ENCODE measurements at regions not wholly inside any gene's neighbourhood (a gene's known extent, or its start where the extent isn't known, plus 50 kb on each side); places are given as distances from the start of the nearest gene placed in this dataset.

GRCh38 chr22:49303781-49304461, 523.8 kb downstream of the BRD1 start:
- H3K27ac ChIP-seq (ENCODE audit: insufficient read depth, low read length, poor library complexity, severe bottlenecking), result no peak overlapping the region
- H3K36me3 Mint-ChIP-seq, result no peaks in the 10 kb centered on the region
- DNase-seq (no peak), ATAC-seq (ENCODE audit: low read depth in 2 of 2) (no peak)
- no peaks in the 10 kb centered on the region for H3K9me3 ChIP-seq (ENCODE audit: control insufficient read depth in 2 of 2, low read length in 2 of 2)
- no peak overlapping the region for H3K4me3 Mint-ChIP-seq
- H3K27ac Mint-ChIP-seq, result no peak overlapping the region
- H3K4me1 ChIP-seq (ENCODE audit: control insufficient read depth, insufficient read depth, low read length, poor library complexity, severe bottlenecking), result no peaks in the 10 kb centered on the region
- no peaks in the 10 kb centered on the region for H3K36me3 ChIP-seq (ENCODE audit: control insufficient read depth, insufficient read depth, low read length)
- no peak overlapping the region for H3K4me3 ChIP-seq (ENCODE audit: low read depth, low read length)
- no peaks in the 10 kb centered on the region for H3K27me3 ChIP-seq (ENCODE audit: control insufficient read depth, insufficient read depth, low read length)
- H3K4me1 Mint-ChIP-seq, result peaks cover 0 to 3% (median 0%) of the 10 kb centered on the region in 4 donors
- peaks cover 0 to 3% (median 0%) of the 10 kb centered on the region in 7 donors for H3K9me3 Mint-ChIP-seq
- no peaks in the 10 kb centered on the region for H3K27me3 Mint-ChIP-seq

- Histone ChIP-seq H3K36me3 (ENCODE audit: control insufficient read depth, insufficient read depth, low read length) (no peaks in the 10 kb centered on the region), H3K27ac (ENCODE audit: insufficient read depth, low read length, poor library complexity, severe bottlenecking) (no peak overlapping the region), H3K9me3 (ENCODE audit: control insufficient read depth in 2 of 2, low read length in 2 of 2) (no peaks in the 10 kb centered on the region), H3K4me3 (ENCODE audit: low read depth, low read length) (no peak overlapping the region), H3K4me1 (ENCODE audit: control insufficient read depth, insufficient read depth, low read length, poor library complexity, severe bottlenecking) (no peaks in the 10 kb centered on the region), H3K27me3 (ENCODE audit: control insufficient read depth, insufficient read depth, low read length) (no peaks in the 10 kb centered on the region)
- Mint-ChIP-seq H3K9me3 (peaks cover 0 to 3% (median 0%) of the 10 kb centered on the region in 7 donors), H3K36me3 (no peaks in the 10 kb centered on the region), H3K27ac (no peak overlapping the region), H3K27me3 (no peaks in the 10 kb centered on the region), H3K4me3 (no peak overlapping the region), H3K4me1 (peaks cover 0 to 3% (median 0%) of the 10 kb centered on the region in 4 donors)
- DNase-seq, result no peak
- ATAC-seq (ENCODE audit: low read depth in 2 of 2), result no peak
Observed at GRCh38 chr22:49303061-49303735, 524.5 kb downstream of the BRD1 start.

- no peak overlapping the region for H3K4me3 ChIP-seq (ENCODE audit: low read depth, low read length)
- Mint-ChIP-seq H3K27ac (no peak overlapping the region), H3K4me3 (no peak overlapping the region), H3K9me3 (peaks cover 0 to 3% (median 0%) of the 10 kb centered on the region in 7 donors), H3K4me1 (peaks cover 0 to 3% (median 0%) of the 10 kb centered on the region in 4 donors), H3K36me3 (no peaks in the 10 kb centered on the region), H3K27me3 (no peaks in the 10 kb centered on the region)
- DNase-seq (no peak), ATAC-seq (ENCODE audit: low read depth in 2 of 2) (no peak)
- no peaks in the 10 kb centered on the region for H3K4me1 ChIP-seq (ENCODE audit: control insufficient read depth, insufficient read depth, low read length, poor library complexity, severe bottlenecking)
- H3K27ac ChIP-seq (ENCODE audit: insufficient read depth, low read length, poor library complexity, severe bottlenecking), result no peak overlapping the region
- no peaks in the 10 kb centered on the region for H3K27me3 ChIP-seq (ENCODE audit: control insufficient read depth, insufficient read depth, low read length)
- H3K36me3 ChIP-seq (ENCODE audit: control insufficient read depth, insufficient read depth, low read length), result no peaks in the 10 kb centered on the region
- no peaks in the 10 kb centered on the region for H3K9me3 ChIP-seq (ENCODE audit: control insufficient read depth in 2 of 2, low read length in 2 of 2)
Observed at GRCh38 chr22:49302530-49302929, 525.1 kb downstream of the BRD1 start.

- Histone ChIP-seq H3K4me3 (ENCODE audit: low read depth, low read length) (no peak overlapping the region), H3K27ac (ENCODE audit: insufficient read depth, low read length, poor library complexity, severe bottlenecking) (no peak overlapping the region), H3K27me3 (ENCODE audit: control insufficient read depth, insufficient read depth, low read length) (no peaks in the 10 kb centered on the region), H3K4me1 (ENCODE audit: control insufficient read depth, insufficient read depth, low read length, poor library complexity, severe bottlenecking) (no peaks in the 10 kb centered on the region), H3K36me3 (ENCODE audit: control insufficient read depth, insufficient read depth, low read length) (no peaks in the 10 kb centered on the region), H3K9me3 (ENCODE audit: control insufficient read depth in 2 of 2, low read length in 2 of 2) (no peaks in the 10 kb centered on the region)
- H3K27ac Mint-ChIP-seq, result no peak overlapping the region
- peaks cover 0 to 3% (median 0%) of the 10 kb centered on the region in 4 donors for H3K4me1 Mint-ChIP-seq
- no peaks in the 10 kb centered on the region for H3K36me3 Mint-ChIP-seq
- no peak overlapping the region for H3K4me3 Mint-ChIP-seq
- DNase-seq (no peak), ATAC-seq (ENCODE audit: low read depth in 2 of 2) (no peak)
- H3K27me3 Mint-ChIP-seq, result no peaks in the 10 kb centered on the region
- peaks cover 0 to 3% (median 0%) of the 10 kb centered on the region in 7 donors for H3K9me3 Mint-ChIP-seq
Observed at GRCh38 chr22:49302150-49302460, 525.6 kb downstream of the BRD1 start.

GRCh38 chr22:49301398-49302149, 526.1 kb downstream of the BRD1 start:
- H3K9me3 ChIP-seq (ENCODE audit: control insufficient read depth in 2 of 2, low read length in 2 of 2), result no peaks in the 10 kb centered on the region
- no peak overlapping the region for H3K27ac Mint-ChIP-seq
- no peaks in the 10 kb centered on the region for H3K36me3 ChIP-seq (ENCODE audit: control insufficient read depth, insufficient read depth, low read length)
- H3K4me1 Mint-ChIP-seq, result peaks cover 0 to 3% (median 0%) of the 10 kb centered on the region in 4 donors
- peaks cover 0 to 3% (median 0%) of the 10 kb centered on the region in 7 donors for H3K9me3 Mint-ChIP-seq
- no peaks in the 10 kb centered on the region for H3K27me3 ChIP-seq (ENCODE audit: control insufficient read depth, insufficient read depth, low read length)
- no peak overlapping the region for H3K27ac ChIP-seq (ENCODE audit: insufficient read depth, low read length, poor library complexity, severe bottlenecking)
- ATAC-seq (ENCODE audit: low read depth in 2 of 2) (no peak), DNase-seq (no peak)
- no peaks in the 10 kb centered on the region for H3K27me3 Mint-ChIP-seq
- H3K4me3 ChIP-seq (ENCODE audit: low read depth, low read length), result no peak overlapping the region
- no peaks in the 10 kb centered on the region for H3K36me3 Mint-ChIP-seq
- no peaks in the 10 kb centered on the region for H3K4me1 ChIP-seq (ENCODE audit: control insufficient read depth, insufficient read depth, low read length, poor library complexity, severe bottlenecking)
- no peak overlapping the region for H3K4me3 Mint-ChIP-seq

GRCh38 chr22:49300951-49301397, 526.7 kb downstream of the BRD1 start:
- Histone ChIP-seq H3K36me3 (ENCODE audit: control insufficient read depth, insufficient read depth, low read length) (no peaks in the 10 kb centered on the region), H3K4me1 (ENCODE audit: control insufficient read depth, insufficient read depth, low read length, poor library complexity, severe bottlenecking) (no peaks in the 10 kb centered on the region), H3K27me3 (ENCODE audit: control insufficient read depth, insufficient read depth, low read length) (no peaks in the 10 kb centered on the region), H3K9me3 (ENCODE audit: control insufficient read depth in 2 of 2, low read length in 2 of 2) (no peaks in the 10 kb centered on the region), H3K4me3 (ENCODE audit: low read depth, low read length) (no peak overlapping the region), H3K27ac (ENCODE audit: insufficient read depth, low read length, poor library complexity, severe bottlenecking) (no peak overlapping the region)
- Mint-ChIP-seq H3K4me3 (no peak overlapping the region), H3K4me1 (peaks cover 0 to 3% (median 0%) of the 10 kb centered on the region in 4 donors), H3K36me3 (no peaks in the 10 kb centered on the region), H3K27me3 (no peaks in the 10 kb centered on the region), H3K9me3 (peaks cover 0 to 3% (median 0%) of the 10 kb centered on the region in 7 donors), H3K27ac (no peak overlapping the region)
- DNase-seq (no peak), ATAC-seq (ENCODE audit: low read depth in 2 of 2) (no peak)

- DNase-seq, result no peak
- H3K4me3 Mint-ChIP-seq, result no peak overlapping the region
Observed at GRCh38 chr22:49300241-49300640, 527.4 kb downstream of the BRD1 start.

More at GRCh38 chr22:49300241-49300640, 527.4 kb downstream of the BRD1 start:
- Histone ChIP-seq H3K27ac (ENCODE audit: insufficient read depth, low read length, poor library complexity, severe bottlenecking) (no peak overlapping the region), H3K36me3 (ENCODE audit: control insufficient read depth, insufficient read depth, low read length) (no peaks in the 10 kb centered on the region), H3K9me3 (ENCODE audit: control insufficient read depth in 2 of 2, low read length in 2 of 2) (no peaks in the 10 kb centered on the region), H3K4me3 (ENCODE audit: low read depth, low read length) (no peak overlapping the region), H3K27me3 (ENCODE audit: control insufficient read depth, insufficient read depth, low read length) (no peaks in the 10 kb centered on the region), H3K4me1 (ENCODE audit: control insufficient read depth, insufficient read depth, low read length, poor library complexity, severe bottlenecking) (no peaks in the 10 kb centered on the region)
- Mint-ChIP-seq H3K27me3 (no peaks in the 10 kb centered on the region), H3K9me3 (peaks cover 0 to 3% (median 0%) of the 10 kb centered on the region in 7 donors), H3K36me3 (no peaks in the 10 kb centered on the region), H3K4me1 (peaks cover 0 to 3% (median 0%) of the 10 kb centered on the region in 4 donors), H3K27ac (no peak overlapping the region)
- no peak for ATAC-seq (ENCODE audit: low read depth in 2 of 2)
